GM12878 (cell line): ENCODE measurements at regions not wholly inside any gene's neighbourhood (a gene's known extent, or its start where the extent isn't known, plus 50 kb on each side); places are given as distances from the start of the nearest gene placed in this dataset.

Experiments
- ATAC-seq: fragments of 200-7000 bp; cut with Tn5 transposase; 3 replicates; pipeline ENCODE4 v1.9.1; 2020; ENCODE audit warnings: mild to moderate bottlenecking, moderate library complexity
- BruUV-seq: library from RNA; stranded (reverse); fragments of 400-500 nt; replicated peaks from 2 replicates; lab custom pipeline; 2021; lab: Mats Ljungman, UMichigan
- CTCF ChIA-PET: fragments of 300-600 bp; sonication (Branson Sonifier 250); formaldehyde crosslinking; extraction: SDS; loops from one replicate; lab custom pipeline; 2021; ENCODE audit warnings: inconsistent platforms; lab: Yijun Ruan, JAX
- POLR2A ChIA-PET: fragments of 350-600 bp; formaldehyde crosslinking; extraction: SDS; loops from one replicate; lab custom pipeline; 2021; ENCODE audit warnings: inconsistent platforms; lab: Charles Lee
- RAD21 ChIA-PET: fragments of 300-600 bp; sonication (Branson Sonifier 250); formaldehyde crosslinking; loops from one replicate; lab custom pipeline; 2023; ENCODE audit warnings: antibody characterized with exemption; ENCODE audit not compliant: unreplicated experiment; lab: Charles Lee
- SMC1A ChIA-PET: fragments of 300-600 bp; sonication (Branson Sonifier 250); formaldehyde crosslinking; loops from one replicate; lab custom pipeline; 2023; ENCODE audit not compliant: unreplicated experiment, uncharacterized antibody; lab: Charles Lee
- DNase-seq: peaks from one replicate; pipeline ENCODE4 v3.0.0-alpha.2; 2011; ENCODE audit warnings: low read depth, low spot score
- FAIRE-seq: peaks from 3 replicates; lab custom pipeline; 2011; peaks lifted over from hg19 to GRCh38; lab: Jason Lieb, UNC
- H2AFZ ChIP-seq: 2 replicates; pipeline ENCODE4 v1.6.0; 2011; ENCODE audit warnings: low read depth, low read length, control low read depth; ENCODE audit not compliant: control insufficient read depth
- H3K27ac ChIP-seq: 2 replicates; pipeline ENCODE4 v1.5.1; 2011; ENCODE audit warnings: control low read depth; ENCODE audit not compliant: control insufficient read depth, insufficient read depth
- H3K27me3 ChIP-seq, 2 experiments: replicated peaks in 1 of 2; 2 replicates each; pipeline versions ENCODE4 v1.6.0 to v1.6.1; 2011; ENCODE audit warnings: low read length in 1 of 2; ENCODE audit not compliant: control insufficient read depth in 2 of 2, insufficient read depth in 2 of 2
- H3K36me3 ChIP-seq, 2 experiments: 2 replicates each; pipeline ENCODE4 v1.5.1; 2011; ENCODE audit warnings: low read length in 1 of 2; ENCODE audit not compliant: control insufficient read depth in 2 of 2, insufficient read depth in 2 of 2
- H3K4me1 ChIP-seq: 2 replicates; pipeline ENCODE4 v1.6.1; 2011; ENCODE audit warnings: mild to moderate bottlenecking, low read length, moderate library complexity, mixed read lengths; ENCODE audit not compliant: control insufficient read depth, insufficient read depth
- H3K4me2 ChIP-seq: 2 replicates; pipeline ENCODE4 v1.6.0; 2011; ENCODE audit warnings: control low read depth; ENCODE audit not compliant: control insufficient read depth, insufficient read depth
- H3K4me3 ChIP-seq: fragments of 200-600 bp; sonication (generic); 2 replicates; pipeline ENCODE4 v1.5.1; 2016
- H3K79me2 ChIP-seq: 2 replicates; pipeline ENCODE4 v1.6.0; 2011; ENCODE audit warnings: low read length; ENCODE audit not compliant: control insufficient read depth, insufficient read depth
- H3K9ac ChIP-seq: 2 replicates; pipeline ENCODE4 v1.8.0; 2011; ENCODE audit warnings: low read length, control low read depth, mixed read lengths; ENCODE audit not compliant: control insufficient read depth, insufficient read depth
- H3K9me3 ChIP-seq: replicated peaks from 3 replicates; pipeline ENCODE4 v1.5.1; 2011; ENCODE audit warnings: mild to moderate bottlenecking, low read length; ENCODE audit not compliant: control insufficient read depth, insufficient read depth
- H4K20me1 ChIP-seq: 2 replicates; pipeline ENCODE4 v1.6.0; 2011; ENCODE audit not compliant: control insufficient read depth, insufficient read depth
- BACH1 ChIP-seq: fragments of 450-650 bp; IDR thresholded peaks from 2 replicates; pipeline ENCODE4 v1.6.1; 2017; ENCODE audit warnings: mild to moderate bottlenecking, borderline replicate concordance
- CEBPB ChIP-seq, 2 experiments: fragments of 150-350 bp in 1 of 2; IDR thresholded peaks; 2 replicates each; pipeline ENCODE4 v1.6.1; 2012 to 2014; ENCODE audit warnings: low read depth in 2 of 2, low read length in 2 of 2, borderline replicate concordance in 1 of 2, inconsistent platforms in 1 of 2
- HDAC2 ChIP-seq: fragments of 200-600 bp; sonication (generic); IDR thresholded peaks from 2 replicates; pipeline ENCODE4 v1.6.1; 2017
- IKZF2 ChIP-seq, 2 experiments: fragments of 450-650 bp; IDR thresholded peaks; 2 replicates each; pipeline ENCODE4 v1.6.1; 2017; ENCODE audit warnings: mild to moderate bottlenecking in 2 of 2, moderate library complexity in 2 of 2
- KDM1A ChIP-seq: fragments of 200-600 bp; sonication (generic); IDR thresholded peaks from 2 replicates; pipeline ENCODE4 v1.6.1; 2016; ENCODE audit warnings: borderline replicate concordance
- MTA3 ChIP-seq: IDR thresholded peaks from 2 replicates; pipeline ENCODE4 v1.6.1; 2012; ENCODE audit warnings: low read length, inconsistent platforms, borderline replicate concordance
- NFXL1 ChIP-seq: fragments of 450-650 bp; IDR thresholded peaks from 2 replicates; pipeline ENCODE4 v1.6.1; 2017; ENCODE audit warnings: antibody characterized with exemption, mild to moderate bottlenecking, borderline replicate concordance
- NR2C1 ChIP-seq: fragments of 450-650 bp; IDR thresholded peaks from 2 replicates; pipeline ENCODE4 v1.6.1; 2017; ENCODE audit warnings: antibody characterized with exemption, mild to moderate bottlenecking, moderate library complexity
- SMAD1 ChIP-seq: fragments of 450-650 bp; IDR thresholded peaks from 2 replicates; pipeline ENCODE4 v1.6.1; 2018; ENCODE audit warnings: mild to moderate bottlenecking, low read depth; ENCODE audit not compliant: partially characterized antibody
- STAT3 ChIP-seq: IDR thresholded peaks from 2 replicates; pipeline ENCODE4 v1.6.1; 2011; ENCODE audit warnings: low read depth, low read length, improper control_type of control experiment
- TCF12 ChIP-seq: IDR thresholded peaks from 2 replicates; pipeline ENCODE4 v1.6.1; 2011; ENCODE audit warnings: low read depth, mild to moderate bottlenecking, low read length
- WGBS: methylation state at CpG from one replicate; pipeline ENCODE4 v1.1.6; 2016; ENCODE audit warnings: low lambda C conversion rate; ENCODE audit not compliant: insufficient replicate concordance, insufficient coverage; ENCODE audit errors: missing lambda C conversion rate; 5-methylcytosine and 5-hydroxymethylcytosine counted together
- in situ Hi-C: fragments of 300-500 bp; cut with MboI; formaldehyde crosslinking; loops from 9 replicates; pipeline ENCODE4 v1.14.3; 2018; ENCODE audit warnings: mixed read lengths
- intact Hi-C: fragments of 100-400 bp; cut with micrococcal nuclease; formaldehyde crosslinking; loops from one replicate; pipeline ENCODE4 v1.14.2; 2022; ENCODE audit not compliant: unreplicated experiment
- TF ChIP-seq, protein P1 (sequence below): IDR thresholded peaks from 2 replicates; pipeline ENCODE4 v1.6.1; 2011; ENCODE audit warnings: low read depth, low read length, improper control_type of control experiment, borderline replicate concordance

DNA sequence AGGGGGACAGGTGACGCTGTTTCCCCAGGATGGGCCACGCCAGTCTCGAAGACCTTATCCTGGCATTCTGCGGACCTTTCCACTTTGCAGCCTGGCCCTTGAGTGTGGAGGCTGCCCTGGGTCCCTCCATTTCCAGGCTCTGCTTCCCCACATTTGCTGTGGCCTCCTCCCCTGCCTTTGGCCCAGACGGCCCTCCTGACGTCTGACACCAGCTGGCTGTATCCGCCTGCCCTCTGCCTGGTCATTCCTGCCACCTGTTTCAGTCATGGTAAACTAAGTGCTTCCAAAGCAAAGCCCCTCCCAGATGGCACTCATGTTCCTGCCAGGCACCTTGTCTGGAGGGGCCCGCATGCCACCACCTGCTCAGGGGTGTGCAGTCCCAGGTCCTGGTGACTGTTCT, 95.1 kb downstream of the ASB1 start:
- Histone ChIP-seq H3K9me3 (no peaks in the 10 kb centered on the region; the same call in 1 of the 3 replicates), H3K4me3 (no peak overlapping the region), H3K4me1 (no peaks in the 10 kb centered on the region), H3K27me3 (peaks cover 0 to 8% of the 10 kb centered on the region in 2 experiments; a peak in 1 of 4 replicates), H2AFZ (no peak overlapping the region), H3K36me3 (no peaks in the 10 kb centered on the region), H3K9ac (no peak overlapping the region), H4K20me1 (no peaks in the 10 kb centered on the region), H3K4me2 (no peak overlapping the region), H3K27ac (no peak overlapping the region), H3K79me2 (no peaks in the 10 kb centered on the region)
- no TSS peak for BruUV-seq
- CTCF ChIA-PET = no interaction called here
- SMC1A ChIA-PET = no interaction called here
- in situ Hi-C loops (no loop called here), intact Hi-C loops (no loop called here)
- POLR2A ChIA-PET = interaction anchor here (0.6 kb wide), 1 partner anchor 288 kb away, joined by 8 read pairs; no protein-coding TSS in a partner anchor
- FAIRE-seq = no peak
- DNase-seq = no peak
- RAD21 ChIA-PET = no interaction called here
- no peak for TF ChIP-seq SMAD1
- TF ChIP-seq MTA3 = no peak
- no peak for TF ChIP-seq NR2C1
- no peak for TF ChIP-seq HDAC2
- no peak for TF ChIP-seq TCF12
- TF ChIP-seq BACH1 = no peak
- TF ChIP-seq STAT3 = no peak
- no peak for TF ChIP-seq CEBPB (IDR thresholded peaks at IDR 0.05; ENCODE audit: borderline replicate concordance in 1 of 2, low read depth in 2 of 2, low read length in 2 of 2)
- TF ChIP-seq IKZF2 (IDR thresholded peaks at IDR 0.05) = no peak
- no peak for TF ChIP-seq NFXL1
- TF ChIP-seq, protein P1, sequence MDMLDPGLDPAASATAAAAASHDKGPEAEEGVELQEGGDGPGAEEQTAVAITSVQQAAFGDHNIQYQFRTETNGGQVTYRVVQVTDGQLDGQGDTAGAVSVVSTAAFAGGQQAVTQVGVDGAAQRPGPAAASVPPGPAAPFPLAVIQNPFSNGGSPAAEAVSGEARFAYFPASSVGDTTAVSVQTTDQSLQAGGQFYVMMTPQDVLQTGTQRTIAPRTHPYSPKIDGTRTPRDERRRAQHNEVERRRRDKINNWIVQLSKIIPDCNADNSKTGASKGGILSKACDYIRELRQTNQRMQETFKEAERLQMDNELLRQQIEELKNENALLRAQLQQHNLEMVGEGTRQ = no peak
- no peak for TF ChIP-seq KDM1A
- ATAC-seq = no peak
- 35% methylated on average over 8 of the region's 8 CpGs for WGBS
